HG02852 (cell line): ENCODE measurements at regions not wholly inside any gene's neighbourhood (a gene's known extent, or its start where the extent isn't known, plus 50 kb on each side); places are given as distances from the start of the nearest gene placed in this dataset.

Source experiments
- ATAC-seq: cut with Tn5 transposase; IDR thresholded peaks from one replicate; pipeline ENCODE4 v1.9.1; 2021; ENCODE audit warnings: mild to moderate bottlenecking, moderate library complexity; ENCODE audit not compliant: unreplicated experiment

DNA sequence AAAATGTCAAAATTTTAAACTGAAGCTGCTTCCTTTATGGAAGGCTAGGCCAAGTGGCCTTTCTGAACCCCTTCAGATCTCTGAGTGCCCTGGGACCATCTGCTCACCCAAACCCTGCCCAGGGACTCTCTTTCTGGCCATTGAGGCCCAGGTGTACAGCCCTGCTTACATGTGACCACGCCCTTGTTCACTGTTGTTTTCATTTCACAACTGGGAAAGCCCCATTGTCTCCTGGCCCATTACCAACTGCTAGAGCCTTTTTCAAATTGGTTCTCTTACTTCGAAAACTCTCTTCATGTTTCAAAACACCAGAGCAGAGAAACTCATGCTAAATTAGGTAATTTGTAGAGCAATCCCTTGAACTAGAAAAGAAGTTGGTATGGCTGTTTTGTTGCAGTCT lies 219.5 kb upstream of the TANK start:
- ATAC-seq, result peak; percentile 91

DNA sequence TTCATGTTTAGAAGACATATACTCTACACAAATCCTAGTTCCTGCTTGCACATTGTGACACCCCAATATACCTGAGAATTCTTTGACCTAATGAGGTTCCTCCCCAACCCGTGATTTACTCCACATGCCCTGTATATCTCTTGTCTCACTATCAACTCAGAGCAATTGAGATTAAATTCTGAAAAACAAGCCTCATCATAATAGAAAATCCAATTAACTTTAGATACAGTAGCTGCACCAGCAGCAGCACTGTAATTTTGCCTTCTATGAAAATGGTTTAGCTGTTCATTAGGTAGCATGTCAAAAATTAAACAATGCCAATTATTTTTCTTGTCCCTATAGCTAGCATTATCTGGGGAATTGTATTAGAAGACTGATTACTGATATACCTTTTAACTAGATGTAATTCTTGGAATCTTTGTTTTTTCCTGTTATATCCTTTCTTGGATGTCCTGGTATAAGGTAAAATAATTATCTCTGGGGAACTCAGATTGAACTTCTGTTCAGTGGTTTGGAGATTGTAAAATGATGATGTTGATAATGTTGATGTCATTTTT lies 218.9 kb upstream of the TANK start:
- peak; percentile 22 for ATAC-seq

GRCh38 chr2:160942476-160943142 lies 217.6 kb upstream of the TANK start:
- ATAC-seq, result no peak

DNA sequence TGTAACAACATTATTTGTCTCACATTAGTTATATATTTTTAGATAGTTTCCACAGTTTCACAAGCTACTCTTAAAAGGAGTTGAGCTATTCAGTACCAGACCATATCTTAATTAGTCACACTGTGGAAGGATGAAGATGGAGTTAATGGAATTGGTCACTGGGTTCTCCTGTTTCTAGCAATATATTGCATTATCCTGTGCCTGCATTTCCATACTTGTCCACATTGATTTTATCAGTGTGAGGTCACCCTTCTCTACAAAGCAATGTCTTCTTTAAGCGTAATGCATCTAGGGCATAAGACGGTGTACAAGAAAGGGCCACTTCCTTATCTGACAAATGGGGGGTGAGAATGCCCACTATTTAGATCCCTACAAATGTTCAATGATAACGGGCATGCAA lies 216.8 kb upstream of the TANK start:
- ATAC-seq, result no peak

DNA sequence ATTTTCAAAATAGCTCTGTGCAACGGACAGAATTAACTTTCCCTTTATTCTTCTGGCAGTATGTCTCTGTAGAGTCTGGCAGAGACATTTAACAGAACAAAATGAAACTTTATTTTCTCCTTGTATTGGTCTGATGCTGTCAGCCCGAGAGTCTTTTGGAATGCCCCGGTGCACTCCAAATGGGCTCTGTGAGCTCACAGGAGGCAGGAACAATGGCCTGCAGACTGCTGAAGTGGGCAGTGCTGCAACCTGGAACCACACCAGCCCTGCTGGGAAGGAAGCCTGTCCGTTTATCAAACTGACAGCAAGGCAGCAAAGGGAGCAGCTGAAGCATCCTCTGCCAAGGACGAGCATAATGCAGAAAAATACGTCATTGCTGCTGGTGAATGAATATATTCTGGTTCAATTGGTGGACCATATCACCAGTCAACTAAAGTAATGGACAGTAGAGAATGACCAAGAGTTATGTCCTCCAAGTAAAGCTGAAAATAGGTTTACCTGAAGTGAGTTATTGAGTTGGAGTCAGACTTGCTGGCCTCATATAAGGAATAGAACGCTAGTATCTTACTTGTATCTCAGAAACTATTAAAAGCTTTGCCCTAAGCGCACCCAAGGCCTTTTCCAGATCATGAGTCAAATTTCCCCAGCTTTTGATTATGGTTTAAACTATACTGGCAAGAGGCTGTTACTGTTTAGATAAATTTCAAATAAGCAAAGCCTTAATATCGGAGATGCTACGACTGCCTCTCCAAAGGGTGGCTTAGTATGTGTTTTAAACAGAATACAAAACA lies 207.6 kb upstream of the TANK start:
- ATAC-seq, result no peak

- no peak for ATAC-seq
Observed at GRCh38 chr2:160955578-160955977, 204.7 kb upstream of the TANK start.

DNA sequence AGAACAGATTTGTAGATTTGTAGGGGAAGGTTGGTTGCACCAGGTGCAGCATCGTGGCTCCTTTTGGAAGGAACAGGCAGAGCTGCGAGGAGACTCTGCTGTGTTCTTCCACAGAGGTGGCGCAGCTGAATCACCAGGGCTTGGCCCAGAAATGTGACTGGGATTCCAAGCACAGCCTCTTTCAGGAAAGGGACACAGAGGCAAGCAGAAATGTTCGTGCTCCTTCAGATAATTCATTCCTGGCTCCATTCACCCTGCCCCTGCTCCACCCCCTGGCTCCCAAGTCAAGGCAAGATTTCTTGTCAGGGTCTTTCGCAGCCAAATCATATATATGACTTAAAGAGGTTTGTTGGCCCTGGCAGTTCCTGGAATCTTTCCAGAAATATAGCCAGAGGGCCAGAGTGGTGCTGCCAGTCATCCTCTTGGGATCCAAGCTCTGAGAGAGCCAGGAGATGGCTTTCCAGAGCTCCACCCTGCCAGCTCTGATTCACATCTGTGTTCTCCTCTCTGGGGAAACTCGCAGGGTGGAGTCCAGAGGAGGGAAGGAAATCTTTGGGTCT lies 203.9 kb upstream of the TANK start:
- no peak for ATAC-seq

GRCh38 chr2:160963957-160964356 lies 196.3 kb upstream of the TANK start:
- no peak for ATAC-seq

DNA sequence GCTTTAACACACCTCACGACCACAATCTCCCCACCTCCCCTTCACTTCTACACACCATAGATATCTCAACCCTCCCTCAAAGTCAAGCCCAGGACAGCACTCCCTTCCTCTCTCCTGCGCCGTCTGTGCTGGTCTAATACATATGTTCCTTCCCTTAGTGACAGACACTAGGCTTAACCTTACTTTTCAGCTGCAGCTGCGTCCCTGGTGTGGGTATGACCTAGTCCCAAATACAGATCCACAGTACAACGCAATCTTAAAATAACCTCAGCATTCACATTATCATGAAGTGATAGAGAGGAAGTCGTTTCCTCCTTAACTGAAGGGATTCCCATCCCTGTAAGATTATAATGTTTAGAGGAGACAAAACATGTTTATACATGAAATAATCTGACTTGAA lies 192.7 kb upstream of the TANK start:
- no peak for ATAC-seq

DNA sequence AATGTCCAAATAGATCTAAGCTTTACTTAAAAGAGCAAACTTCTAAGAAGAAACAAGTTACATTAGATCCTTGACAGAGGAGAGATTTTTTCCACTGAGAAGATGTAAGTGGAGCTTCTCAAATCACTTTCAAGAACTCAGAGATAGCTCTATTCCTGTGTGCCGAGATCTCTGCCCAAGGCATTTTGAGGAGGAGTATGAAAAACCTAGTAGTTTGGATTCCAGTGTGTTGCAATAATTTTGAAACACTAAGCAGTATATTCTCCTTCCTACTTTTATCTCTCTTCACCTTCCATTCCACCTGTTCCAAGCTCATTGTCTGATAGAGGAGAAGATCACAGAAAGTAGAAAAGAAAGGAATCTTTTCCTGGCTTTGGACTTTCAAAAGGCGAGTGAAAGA lies 192.0 kb upstream of the TANK start:
- ATAC-seq, result no peak

- ATAC-seq, result no peak
Observed at GRCh38 chr2:160970052-160970965, 189.9 kb upstream of the TANK start.

DNA sequence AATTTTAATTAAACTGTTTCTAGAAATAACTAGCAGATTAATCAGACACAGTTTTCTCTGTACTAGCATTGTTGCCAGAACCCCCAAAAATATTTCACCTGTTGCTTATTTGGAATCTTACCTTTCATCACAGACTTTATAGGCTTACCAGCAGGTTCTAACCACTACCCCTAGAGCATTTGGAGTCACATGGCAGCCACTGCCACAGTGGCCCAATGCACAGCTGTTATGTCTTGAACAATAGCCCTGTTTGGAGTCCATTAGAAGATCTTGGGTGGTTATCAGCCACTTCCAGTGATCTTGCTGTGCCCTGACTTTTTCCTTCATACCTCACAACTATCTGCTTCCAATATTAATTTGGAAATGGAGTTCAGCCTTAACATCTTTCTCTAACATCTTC lies 186.2 kb upstream of the TANK start:
- no peak for ATAC-seq

DNA sequence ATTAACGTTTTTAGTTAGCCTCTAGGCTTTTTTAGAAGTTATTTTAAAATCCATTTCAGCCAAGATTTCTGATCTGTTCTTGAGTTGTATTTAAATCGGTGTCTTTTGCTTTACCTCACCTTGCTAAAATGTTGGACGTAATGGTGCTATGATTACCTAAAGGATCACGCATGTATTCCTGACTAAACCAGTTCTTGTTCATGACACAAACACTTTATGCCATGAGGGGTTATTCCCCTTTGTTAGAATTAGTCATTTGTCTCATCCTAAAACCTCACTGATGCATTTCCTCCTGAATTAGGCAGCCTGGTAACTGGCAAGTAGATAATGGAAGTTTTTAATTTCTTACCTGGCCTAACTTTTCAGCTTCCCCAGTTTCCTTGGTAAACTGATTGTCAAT lies 185.4 kb upstream of the TANK start:
- ATAC-seq, result no peak

- ATAC-seq, result no peak
Observed at GRCh38 chr2:160976797-160977196, 183.4 kb upstream of the TANK start.

DNA sequence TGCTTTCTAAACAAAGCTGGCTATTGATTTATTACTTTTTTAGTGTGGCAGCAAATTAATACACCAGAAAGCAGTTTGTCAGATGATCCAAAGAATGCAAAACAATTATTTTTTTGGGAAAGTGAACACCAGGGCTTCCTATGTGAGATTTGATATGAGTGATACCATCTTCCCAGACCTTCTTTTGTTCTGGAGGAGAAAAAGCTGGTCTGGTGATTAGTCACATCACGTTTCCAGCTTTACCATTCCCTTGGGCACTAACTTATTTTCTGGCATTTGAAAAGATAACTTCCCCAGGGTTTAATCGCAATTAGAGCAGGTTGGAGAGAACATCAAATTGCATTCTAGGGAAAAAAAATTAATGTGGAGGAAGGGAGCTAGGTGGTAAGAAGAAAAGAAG lies 182.9 kb upstream of the TANK start:
- no peak for ATAC-seq

DNA sequence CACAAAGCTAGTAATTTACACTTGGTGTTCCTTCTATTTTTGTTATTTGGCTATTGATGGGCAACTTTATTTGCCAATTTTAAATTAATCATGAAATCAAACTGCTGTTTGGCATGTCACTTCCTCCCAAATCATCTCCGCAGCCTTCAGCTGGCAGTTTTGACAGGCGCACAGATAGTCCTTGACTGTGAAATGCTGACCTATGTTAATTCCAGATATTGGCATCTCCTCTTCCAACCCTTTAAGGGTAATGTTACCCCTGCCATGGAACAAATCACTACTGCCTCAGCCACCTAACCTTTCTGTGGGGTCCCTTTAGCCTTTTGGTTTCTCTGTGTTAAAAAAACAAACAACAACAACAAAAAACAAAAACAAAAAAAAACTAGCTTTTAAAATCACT lies 182.4 kb upstream of the TANK start:
- ATAC-seq, result no peak

GRCh38 chr2:160984426-160985077 lies 175.7 kb upstream of the TANK start:
- ATAC-seq, result no peak

- no peak for ATAC-seq
Observed at GRCh38 chr2:160989778-160990177, 170.4 kb upstream of the TANK start.

DNA sequence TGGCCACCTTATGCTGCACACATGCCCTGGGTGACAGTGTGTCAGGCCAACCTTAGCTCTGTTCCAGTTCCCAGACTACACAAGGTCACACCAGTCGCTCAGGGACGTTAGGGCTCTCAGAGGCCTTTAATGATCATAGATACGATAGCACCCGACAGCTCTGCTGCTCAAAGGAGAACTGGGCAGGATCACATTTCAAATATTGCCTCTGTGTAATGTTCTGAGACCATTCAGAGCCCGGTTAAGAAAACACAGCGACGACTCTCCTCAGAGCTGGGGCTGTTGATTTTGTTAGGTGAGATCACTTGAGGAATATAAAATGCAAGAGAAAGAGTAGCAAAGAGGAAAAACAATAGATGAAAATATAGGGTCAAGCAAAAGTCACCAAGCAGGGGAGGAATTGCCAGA lies 166.6 kb upstream of the TANK start:
- ATAC-seq, result no peak
